Common myeloid progenitor, CD34-positive (primary cell): ENCODE measurements at regions not wholly inside any gene's neighbourhood (a gene's known extent, or its start where the extent isn't known, plus 50 kb on each side); places are given as distances from the start of the nearest gene placed in this dataset.

Source experiments
- CTCF ChIA-PET: fragments of 350-600 bp; sonication (Branson Sonifier 250); formaldehyde crosslinking; loops from one replicate; lab custom pipeline; 2021; ENCODE audit warnings: antibody characterized with exemption; lab: Charles Lee
- POLR2A ChIA-PET: fragments of 350-600 bp; sonication (Branson Sonifier 250); formaldehyde crosslinking; loops from one replicate; lab custom pipeline; 2021; ENCODE audit warnings: antibody characterized with exemption; lab: Charles Lee
- DNase-seq, 3 donors: peaks; one replicate each; pipeline versions ENCODE4 v3.0.0 to v3.0.0-alpha.2; 2013
- H3K27ac ChIP-seq, 2 experiments: 1 replicate in 1 of 2; 2 replicates in 1 of 2; pipeline ENCODE4 v1.7.0; 2013; ENCODE audit warnings: inconsistent platforms in 2 of 2, low read length in 2 of 2, mild to moderate bottlenecking in 2 of 2, low read depth in 1 of 2, moderate library complexity in 1 of 2; ENCODE audit not compliant: severe bottlenecking in 2 of 2, insufficient read depth in 1 of 2, poor library complexity in 1 of 2
- H3K27me3 ChIP-seq, 5 experiments: replicated peaks in 2 of 5; 1 replicate in 3 of 5; 2 replicates in 2 of 5; pipeline versions ENCODE4 v1.6.1 to v1.7.0; 2013; ENCODE audit warnings: low read length in 4 of 5, mild to moderate bottlenecking in 2 of 5, moderate library complexity in 2 of 5, inconsistent platforms in 1 of 5; ENCODE audit not compliant: insufficient read depth in 5 of 5, control insufficient read depth in 4 of 5
- H3K36me3 ChIP-seq, 4 experiments: 1 replicate in 2 of 4; 2 replicates in 2 of 4; pipeline versions ENCODE4 v1.6.1 to v1.7.0; 2013; ENCODE audit warnings: low read length in 3 of 4, control low read depth in 1 of 4, mild to moderate bottlenecking in 1 of 4; ENCODE audit not compliant: control insufficient read depth in 4 of 4, insufficient read depth in 4 of 4
- H3K4me1 ChIP-seq, 4 experiments: 1 replicate in 3 of 4; 2 replicates in 1 of 4; pipeline versions ENCODE4 v1.6.1 to v1.7.1; 2013; ENCODE audit warnings: low read length in 3 of 4, mild to moderate bottlenecking in 3 of 4, control low read depth in 1 of 4, inconsistent platforms in 1 of 4, moderate library complexity in 1 of 4; ENCODE audit not compliant: control insufficient read depth in 4 of 4, insufficient read depth in 4 of 4; ENCODE audit errors: control extremely low read depth in 1 of 4
- H3K4me3 ChIP-seq, 7 experiments: 1 replicate in 4 of 7; 2 replicates in 3 of 7; pipeline versions ENCODE4 v1.5.1 to v1.7.0; 2013; ENCODE audit warnings: mild to moderate bottlenecking in 7 of 7, low read length in 6 of 7, moderate library complexity in 6 of 7, inconsistent platforms in 2 of 7, low read depth in 2 of 7, control low read depth in 1 of 7; ENCODE audit not compliant: insufficient read depth in 4 of 7, control insufficient read depth in 1 of 7; ENCODE audit errors: extremely low read depth in 1 of 7
- H3K9me3 ChIP-seq, 5 experiments: 1 replicate in 4 of 5; 2 replicates in 1 of 5; pipeline versions ENCODE4 v1.6.1 to v1.7.1; 2013; ENCODE audit warnings: low read length in 4 of 5, mild to moderate bottlenecking in 2 of 5, inconsistent platforms in 1 of 5, low read depth in 1 of 5, moderate library complexity in 1 of 5; ENCODE audit not compliant: control insufficient read depth in 4 of 5, insufficient read depth in 2 of 5; ENCODE audit errors: control extremely low read depth in 1 of 5
- WGBS: methylation state at CpG from one replicate; pipeline ENCODE4 v1.1.5; 2013; ENCODE audit not compliant: insufficient coverage; 5-methylcytosine and 5-hydroxymethylcytosine counted together

DNA sequence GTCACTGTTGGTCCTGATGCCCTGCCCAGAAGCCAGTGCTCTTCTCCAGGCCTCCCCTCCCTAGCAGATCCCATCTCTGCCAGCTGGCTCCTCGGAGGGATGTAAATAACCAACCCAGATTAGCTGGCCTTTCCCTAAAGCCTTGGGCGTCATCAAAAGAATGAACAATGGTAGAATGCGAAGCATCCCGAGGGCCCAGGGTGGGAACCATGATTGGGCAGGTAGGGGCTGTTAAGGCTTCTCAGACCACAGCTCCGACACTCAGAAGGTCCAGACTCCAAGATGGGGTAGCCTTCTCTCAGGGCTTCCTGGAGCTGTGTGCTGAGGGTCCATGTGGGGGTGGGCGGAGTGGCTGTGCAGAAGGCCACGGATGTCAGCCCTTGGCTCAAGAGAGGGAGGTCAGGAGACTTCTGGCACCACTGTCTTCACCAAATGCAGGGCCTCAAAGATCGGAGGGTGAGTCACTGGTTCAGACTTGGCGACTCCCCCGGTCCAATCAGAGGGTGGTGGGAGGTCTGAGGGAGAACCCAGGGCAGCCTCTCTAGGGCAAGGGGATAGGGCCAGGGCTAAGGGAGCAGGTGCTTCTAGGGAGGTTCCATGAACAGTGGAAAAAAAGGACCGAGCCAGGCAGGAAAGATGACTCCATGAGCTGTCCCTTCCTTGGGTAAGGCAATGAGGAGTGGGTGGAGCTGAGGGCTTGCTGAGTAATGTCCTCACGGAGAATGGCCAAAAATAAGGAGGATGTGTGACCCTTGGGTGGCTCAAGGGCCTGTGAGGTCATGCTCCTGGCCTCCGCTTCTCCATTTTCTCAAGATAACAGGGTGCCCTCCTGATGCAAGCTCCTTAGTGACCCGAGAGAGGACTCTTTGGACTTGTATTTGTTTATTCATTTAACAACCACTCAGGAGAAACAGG lies 58.4 kb upstream of the EPS8L3 start:
- Histone ChIP-seq H3K4me1 (peaks cover 0 to 30% (median 3%) of the 10 kb centered on the region in 4 experiments), H3K9me3 (no peaks in the 10 kb centered on the region), H3K27me3 (no peaks in the 10 kb centered on the region), H3K36me3 (no peaks in the 10 kb centered on the region), H3K27ac (peak overlapping the region in 1 of 2 experiments; percentile 2), H3K4me3 (no peak overlapping the region)
- ChIA-PET POLR2A (no interaction called here), CTCF (interaction anchor here (1.0 to 1.5 kb wide), 3 partner anchors 11 to 43 kb away, joined by 3 to 5 read pairs (median 3); no protein-coding TSS in a partner anchor)
- WGBS, result 98% methylated on average over 9 of the region's 14 CpGs
- peak in 1 of 3 donors; percentile 14 for DNase-seq

DNA sequence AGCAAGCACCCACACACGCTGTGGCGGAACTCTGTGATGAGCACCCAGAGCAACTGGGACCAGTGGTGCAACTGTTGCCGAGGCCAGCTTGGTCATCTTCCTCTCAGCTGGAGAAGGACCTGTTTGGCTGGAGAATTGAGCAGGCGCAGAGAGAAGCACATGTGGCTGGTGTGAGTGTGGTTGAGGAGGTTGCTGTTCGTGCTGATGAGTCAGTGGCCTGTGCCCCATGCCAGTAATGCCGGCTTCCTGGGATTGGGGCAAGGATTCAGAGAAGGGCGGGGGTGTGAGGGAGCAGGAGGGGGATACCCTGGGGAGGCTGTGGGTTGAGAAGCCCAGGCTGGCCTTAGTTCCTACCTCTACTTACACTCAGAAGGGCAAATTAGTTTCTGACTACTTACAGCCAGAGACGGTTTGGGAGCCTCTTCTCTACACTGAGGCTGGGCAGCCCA lies 57.5 kb upstream of the EPS8L3 start:
- no peak overlapping the region for H3K4me3 ChIP-seq
- CTCF ChIA-PET, result interaction anchor here (1.3 kb wide), 1 partner anchor 15 kb away, joined by 5 read pairs; no protein-coding TSS in a partner anchor
- no peak overlapping the region for H3K27ac ChIP-seq
- H3K36me3 ChIP-seq, result no peaks in the 10 kb centered on the region
- 97% methylated on average over 5 of the region's 8 CpGs for WGBS
- no peaks in the 10 kb centered on the region for H3K9me3 ChIP-seq
- POLR2A ChIA-PET, result no interaction called here
- peak in 1 of 3 donors; percentile 18 for DNase-seq
- H3K4me1 ChIP-seq, result peaks cover 0 to 32% (median 5%) of the 10 kb centered on the region in 4 experiments
- no peaks in the 10 kb centered on the region for H3K27me3 ChIP-seq

DNA sequence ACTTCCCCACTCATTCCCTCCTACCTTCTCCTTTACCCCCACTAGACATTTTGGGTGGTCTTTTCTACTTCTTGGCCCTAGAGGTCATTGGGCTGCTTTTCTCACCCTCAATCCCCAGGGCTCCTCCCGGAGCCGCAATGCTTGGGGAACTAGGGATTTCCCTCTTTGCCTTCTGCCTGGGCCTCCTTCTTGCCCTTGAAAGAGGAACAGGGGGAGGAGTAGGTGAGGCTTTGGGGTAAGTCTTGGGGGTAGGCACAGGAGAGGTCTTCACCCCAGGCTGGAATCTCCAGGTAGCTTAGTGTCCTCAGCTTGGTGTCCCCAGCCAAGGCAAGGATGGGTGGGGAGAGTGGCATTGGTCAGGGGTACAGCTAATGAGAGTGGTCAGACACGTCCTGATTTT lies 56.2 kb upstream of the EPS8L3 start:
- ChIA-PET POLR2A (no interaction called here), CTCF (no interaction called here)
- H3K36me3 ChIP-seq, result no peaks in the 10 kb centered on the region
- no peak overlapping the region for H3K4me3 ChIP-seq
- no peak overlapping the region for H3K27ac ChIP-seq
- no CpG with 5 or more reads among the region's 3 CpGs for WGBS
- peaks cover 0 to 44% (median 10%) of the 10 kb centered on the region in 4 experiments for H3K4me1 ChIP-seq
- no peak for DNase-seq
- peaks cover 0 to 2% (median 0%) of the 10 kb centered on the region in 5 experiments for H3K9me3 ChIP-seq
- H3K27me3 ChIP-seq, result no peaks in the 10 kb centered on the region

DNA sequence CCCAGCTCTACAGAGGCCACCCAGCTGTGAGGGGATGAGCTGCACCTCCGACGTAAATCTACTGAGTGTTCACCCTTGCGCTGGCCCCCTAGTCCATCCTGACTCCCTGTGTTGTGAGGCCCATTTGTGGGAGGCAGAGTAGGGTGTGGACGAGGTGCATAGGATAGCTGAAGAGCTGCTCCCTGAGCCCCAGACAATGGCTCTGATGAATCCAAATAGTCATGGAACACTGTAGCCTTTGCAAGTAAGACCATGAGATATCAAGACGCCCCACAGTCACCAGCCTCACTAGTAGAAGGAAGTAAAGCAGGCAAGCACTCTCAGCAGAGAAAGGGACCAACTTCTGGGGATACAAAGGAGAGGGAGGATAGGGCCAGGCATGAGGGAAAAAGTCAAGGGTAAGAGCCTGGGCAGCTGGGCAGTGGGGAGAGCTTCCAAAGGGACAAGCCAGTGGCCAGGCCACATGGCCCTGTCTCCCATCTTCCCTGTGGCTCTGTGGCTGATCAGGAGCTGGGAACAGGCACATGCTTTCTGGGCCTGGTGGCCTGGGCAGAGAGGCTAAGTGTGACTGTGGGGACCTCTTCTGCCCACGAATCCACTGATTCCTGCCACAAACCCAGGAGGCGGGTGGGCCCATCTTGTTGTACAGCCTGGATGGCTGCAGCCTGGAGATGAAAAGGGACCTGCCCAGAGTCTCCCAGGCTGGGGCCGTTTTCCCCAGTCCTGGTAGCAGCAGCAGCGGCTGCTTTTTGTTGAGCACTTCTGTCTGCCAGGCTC lies 55.5 kb upstream of the EPS8L3 start:
- ChIA-PET CTCF (interaction anchor here (1.1 to 1.7 kb wide), 4 partner anchors 10 to 38 kb away, joined by 3 to 4 read pairs (median 4); no protein-coding TSS in a partner anchor), POLR2A (interaction anchor here (1.7 kb wide), 1 partner anchor 13 kb away, joined by 5 read pairs; no protein-coding TSS in a partner anchor)
- H3K9me3 ChIP-seq, result peaks cover 0 to 2% (median 0%) of the 10 kb centered on the region in 5 experiments
- H3K27ac ChIP-seq, result no peak overlapping the region
- H3K36me3 ChIP-seq, result no peaks in the 10 kb centered on the region
- peaks cover 0 to 51% (median 11%) of the 10 kb centered on the region in 4 experiments for H3K4me1 ChIP-seq
- no peak for DNase-seq
- H3K4me3 ChIP-seq, result no peak overlapping the region
- no peaks in the 10 kb centered on the region for H3K27me3 ChIP-seq
- 100% methylated on average over 5 of the region's 9 CpGs for WGBS

DNA sequence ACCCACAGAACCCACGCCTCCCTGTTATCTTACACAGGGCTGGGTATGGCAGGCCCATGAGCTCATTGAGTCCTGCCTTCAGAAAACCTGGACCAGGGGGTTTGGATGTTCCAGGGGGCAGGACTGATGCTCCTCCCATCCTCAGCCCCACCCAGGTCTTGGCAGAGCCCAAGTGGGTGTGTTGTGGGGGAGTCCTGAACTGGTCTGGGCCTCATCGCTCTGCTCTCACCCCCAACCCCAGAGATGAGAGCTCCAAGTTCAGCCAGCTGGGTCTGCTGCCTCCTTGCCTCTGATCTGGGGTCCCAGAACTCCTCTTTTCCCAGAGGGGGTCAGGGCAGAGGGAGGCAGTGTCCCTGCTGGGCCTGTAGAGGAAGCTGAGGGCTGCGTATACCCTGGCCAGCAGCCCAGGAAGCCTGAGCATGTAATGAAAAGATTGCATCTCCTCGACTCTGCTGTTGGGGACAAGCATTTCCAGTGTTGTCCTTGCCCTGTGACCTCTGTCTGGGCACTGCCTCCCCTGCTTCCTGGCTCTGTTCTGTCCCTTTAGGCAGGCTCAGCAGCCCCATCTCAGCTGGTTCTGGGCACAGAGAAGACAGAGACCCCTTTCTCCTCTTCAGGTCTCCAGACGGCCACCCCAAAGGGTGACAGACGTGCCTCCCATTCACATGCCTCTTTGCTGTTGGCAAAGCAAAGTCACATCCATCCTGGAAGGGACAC lies 54.7 kb upstream of the EPS8L3 start:
- 75% methylated on average over 3 of the region's 6 CpGs for WGBS
- Histone ChIP-seq H3K9me3 (peaks cover 0 to 2% (median 0%) of the 10 kb centered on the region in 5 experiments), H3K4me3 (no peak overlapping the region), H3K27me3 (no peaks in the 10 kb centered on the region), H3K27ac (no peak overlapping the region), H3K36me3 (no peaks in the 10 kb centered on the region), H3K4me1 (peaks cover 0 to 46% (median 11%) of the 10 kb centered on the region in 4 experiments)
- ChIA-PET CTCF (interaction anchor here (1.0 to 1.7 kb wide), 5 partner anchors 11 to 42 kb away, joined by 3 to 4 read pairs (median 3); no protein-coding TSS in a partner anchor), POLR2A (interaction anchor here (1.1 to 1.7 kb wide), 2 partner anchors 13 to 166 kb away, joined by 5 read pairs; partner anchors contain the start of gene AHCYL1)
- DNase-seq, result peak in 2 of 3 donors; percentile 15 to 38

DNA sequence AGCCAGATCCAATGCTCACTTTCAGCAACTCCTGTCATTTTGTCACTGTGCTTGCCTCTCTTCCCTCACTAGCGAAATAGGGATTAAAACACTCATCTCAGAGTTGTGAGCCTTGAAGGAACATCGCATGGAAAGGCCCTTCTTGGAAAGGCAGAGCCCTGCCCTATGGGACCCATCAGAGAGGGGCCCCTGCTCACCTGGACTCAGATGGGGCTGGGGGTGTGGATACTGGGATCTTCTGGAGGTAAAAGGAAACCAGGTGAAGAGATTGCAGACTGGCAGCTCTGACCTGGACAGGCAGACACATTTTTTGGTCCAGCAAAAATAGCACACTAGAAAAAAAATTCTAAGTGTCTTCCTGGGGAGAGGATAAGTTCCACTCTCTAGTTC lies 54.2 kb upstream of the EPS8L3 start:
- H3K4me1 ChIP-seq, result peaks cover 0 to 45% (median 11%) of the 10 kb centered on the region in 4 experiments
- H3K27ac ChIP-seq, result no peak overlapping the region
- H3K4me3 ChIP-seq, result no peak overlapping the region
- ChIA-PET CTCF (interaction anchor here (1.0 to 1.7 kb wide), 5 partner anchors 12 to 286 kb away, joined by 3 to 4 read pairs (median 4); no protein-coding TSS in a partner anchor), POLR2A (interaction anchor here (1.1 to 1.7 kb wide), 2 partner anchors 12 to 166 kb away, joined by 5 read pairs; partner anchors contain the start of gene AHCYL1)
- WGBS, result 80% methylated on average over 2 of the region's 2 CpGs
- DNase-seq, result no peak
- peaks cover 0 to 2% (median 0%) of the 10 kb centered on the region in 5 experiments for H3K9me3 ChIP-seq
- no peaks in the 10 kb centered on the region for H3K27me3 ChIP-seq
- H3K36me3 ChIP-seq, result no peaks in the 10 kb centered on the region
